ENCODE measurements at regions not wholly inside any gene's neighbourhood (a gene's known extent, or its start where the extent isn't known, plus 50 kb on each side); places are given as distances from the start of the nearest gene placed in this dataset.

DNA sequence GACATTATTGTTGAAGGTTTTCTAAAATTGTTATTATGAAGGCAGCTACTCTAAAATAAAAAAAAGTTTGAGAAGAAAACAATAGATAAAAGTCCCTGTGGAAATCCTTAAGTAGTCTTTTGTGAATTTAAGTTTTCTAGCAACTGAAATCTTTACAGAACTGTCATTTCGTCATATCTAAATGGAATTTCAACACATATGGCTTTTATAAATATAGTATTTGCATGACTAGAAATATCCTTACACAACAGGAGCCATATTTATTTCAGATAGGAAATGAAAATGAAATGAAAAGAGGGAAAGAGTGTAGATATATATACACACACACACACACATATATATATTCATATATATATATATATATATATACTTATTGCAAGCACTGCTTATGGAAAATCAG lies 204.7 kb upstream of the RGS18 start:
- ChIA-PET POLR2A (ENCODE audit: unreplicated experiment) (no interaction called here), CTCF (no interaction called here)
- intact Hi-C loops (cut with micrococcal nuclease) = no loop called here
- H2BK120ac ChIP-seq (ENCODE audit: low read depth, low read length) = no peak overlapping the region
- H3K79me1 ChIP-seq (ENCODE audit: low read depth in 1 of 2, low read length in 2 of 2) = no peaks in the 10 kb centered on the region
- H3K56ac ChIP-seq (ENCODE audit: extremely low read depth, insufficient read depth, low read length) = no peak overlapping the region
- H2BK15ac ChIP-seq (ENCODE audit: low read depth, low read length) = no peak overlapping the region
- WGBS, 2 experiments (ENCODE audit: extremely low coverage in 2 of 2, insufficient read length in 1 of 2) = no CpG with 5 or more reads among the region's 1 CpG
- no peaks in the 10 kb centered on the region for H3K9me3 ChIP-seq (ENCODE audit: control insufficient read depth, insufficient read depth, low read length)
- dilution Hi-C loops (cut with HindIII; ENCODE audit: low sequenced_read_pairs, unreplicated experiment) = no loop called here
- no peak overlapping the region for H3K18ac ChIP-seq (ENCODE audit: low read depth, low read length)
- no peaks in the 10 kb centered on the region for H3K27me3 ChIP-seq (ENCODE audit: control insufficient read depth, insufficient read depth, low read length)
- H2BK20ac ChIP-seq (ENCODE audit: low read depth, low read length) = no peak overlapping the region
- no peak overlapping the region for H2AFZ ChIP-seq (replicated peaks; ENCODE audit: low read length, poor library complexity)
- no peak overlapping the region for H3K23ac ChIP-seq (ENCODE audit: low read depth, low read length)
- no peak overlapping the region for H4K5ac ChIP-seq (ENCODE audit: low read depth, low read length)
- BruUV-seq (replicated peaks) = no TSS peak
- ATAC-seq (ENCODE audit: low read depth) (no peak), DNase-seq (peak; percentile 7)
- H3K27ac ChIP-seq (ENCODE audit: insufficient read depth, low read length) = no peak overlapping the region
- no peak for TF ChIP-seq NFE2L2 (IDR thresholded peaks at IDR 0.05; ENCODE audit: low read depth, low read length)
- TF ChIP-seq RFX5 (IDR thresholded peaks at IDR 0.05; ENCODE audit: low read depth, low read length) = no peak
- TF ChIP-seq USF2 (IDR thresholded peaks at IDR 0.05; ENCODE audit: low read depth, low read length) = no peak
- TF ChIP-seq MXI1 (IDR thresholded peaks at IDR 0.05; ENCODE audit: borderline replicate concordance, low read depth, low read length) = no peak
- no peak; the same call in 1 of the 2 replicates for TF ChIP-seq CEBPB (IDR thresholded peaks at IDR 0.05; ENCODE audit: low read depth, low read length)
- no peak for TF ChIP-seq CHD1 (IDR thresholded peaks at IDR 0.05; ENCODE audit: low read depth, low read length)
- no peak for TF ChIP-seq SMC3 (IDR thresholded peaks at IDR 0.05; ENCODE audit: low read depth, low read length)
- TF ChIP-seq MAFK (IDR thresholded peaks at IDR 0.05; ENCODE audit: low read depth, low read length) = no peak
- no peak for TF ChIP-seq MAZ (IDR thresholded peaks at IDR 0.05; ENCODE audit: borderline replicate concordance, low read depth, low read length)
- TF ChIP-seq BHLHE40 (IDR thresholded peaks at IDR 0.05; ENCODE audit: low read depth, low read length) = no peak
- TF ChIP-seq ELK1 (IDR thresholded peaks at IDR 0.05; ENCODE audit: borderline replicate concordance, low read depth, low read length) = no peak
- no peak for TF ChIP-seq FOS (IDR thresholded peaks at IDR 0.05; ENCODE audit: low read depth, low read length)
- TF ChIP-seq POLR2A (IDR thresholded peaks at IDR 0.05; ENCODE audit: low read depth, low read length) = no peak
- no peak for TF ChIP-seq RCOR1 (IDR thresholded peaks at IDR 0.05; ENCODE audit: insufficient replicate concordance, low read length)
- no peak for TF ChIP-seq RAD21 (IDR thresholded peaks at IDR 0.05; ENCODE audit: low read length)
- TF ChIP-seq CTCF (conservative IDR thresholded peaks at IDR 0.05; ENCODE audit: low read depth, low read length) = no peak
- H3K9me1 ChIP-seq (ENCODE audit: insufficient read depth, low read length) = no peaks in the 10 kb centered on the region
- H3K9ac ChIP-seq (ENCODE audit: low read depth, low read length) = no peak overlapping the region
- no peak overlapping the region for H3K4me2 ChIP-seq (ENCODE audit: low read depth, low read length)
- H2BK5ac ChIP-seq (ENCODE audit: low read depth, low read length, poor library complexity, severe bottlenecking) = no peak overlapping the region
- no peak overlapping the region for H3K4ac ChIP-seq (ENCODE audit: low read depth, low read length)
- no peaks in the 10 kb centered on the region for H4K20me1 ChIP-seq (ENCODE audit: insufficient read depth, low read length)
- H2AK9ac ChIP-seq (replicated peaks; ENCODE audit: low read depth, low read length, poor library complexity) = no peak overlapping the region
- no peaks in the 10 kb centered on the region for H3K36me3 ChIP-seq (ENCODE audit: control insufficient read depth, insufficient read depth, low read length)
- H3K4me1 ChIP-seq (ENCODE audit: control insufficient read depth, insufficient read depth, low read length) = no peaks in the 10 kb centered on the region
- H2AK5ac ChIP-seq (ENCODE audit: low read depth, low read length) = no peak overlapping the region
- no peak overlapping the region for H4K91ac ChIP-seq (ENCODE audit: insufficient read depth, low read depth, low read length)
- H3K14ac ChIP-seq (replicated peaks; ENCODE audit: low read depth, low read length) = no peak overlapping the region
- in situ Hi-C loops (cut with MboI; ENCODE audit: low sequenced_read_pairs) = no loop called here
- H3K4me3 ChIP-seq (ENCODE audit: insufficient read depth, low read depth, low read length) = no peak overlapping the region
- no peak overlapping the region for H4K8ac ChIP-seq (ENCODE audit: low read depth in 2 of 2, low read length in 2 of 2)

All from IMR-90 (cell line).